ENCODE measurements at regions not wholly inside any gene's neighbourhood (a gene's known extent, or its start where the extent isn't known, plus 50 kb on each side); places are given as distances from the start of the nearest gene placed in this dataset.

DNA sequence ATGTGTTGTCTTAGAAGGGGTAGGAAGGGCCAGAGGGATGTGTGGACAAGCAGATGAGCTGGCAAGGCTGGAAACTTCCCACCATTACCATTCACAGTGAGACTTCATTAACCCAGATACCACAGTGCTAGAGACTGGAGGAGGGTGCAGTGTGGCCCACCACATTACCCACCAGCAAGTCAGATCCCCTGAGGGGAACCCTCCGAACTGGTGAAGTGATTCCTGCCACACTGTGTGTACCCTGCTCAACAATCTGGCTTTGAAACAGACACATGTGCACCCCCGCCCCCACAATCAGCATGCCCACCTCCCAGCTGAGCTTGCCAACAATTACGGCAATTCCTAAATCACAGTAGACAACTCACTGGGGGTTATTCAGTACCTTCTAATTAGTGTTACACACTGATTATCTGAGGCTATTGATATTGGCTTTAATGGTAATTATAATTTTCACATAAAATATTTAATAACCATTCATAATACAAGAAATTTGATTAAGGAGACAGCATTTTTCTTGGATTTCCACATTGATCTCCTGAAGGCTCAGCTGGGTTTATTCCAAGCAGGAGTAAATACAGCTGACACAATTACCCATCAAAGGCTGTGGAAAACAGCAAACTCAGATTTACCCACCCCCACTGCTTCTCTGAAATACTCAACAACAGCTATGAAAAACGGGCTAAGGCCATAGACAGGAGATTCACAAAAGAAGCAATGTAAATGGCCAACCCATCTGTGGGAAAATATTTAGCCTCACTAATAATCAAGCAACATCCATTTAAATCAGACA lies 169.3 kb upstream of the FSTL4 start:
- DNase-seq (ENCODE audit: low spot score in 2 of 2, unreplicated experiment in 2 of 2): no peak
- Mint-ChIP-seq H3K4me1 (peaks cover 3% of the 10 kb centered on the region), H3K9me3 (no peaks in the 10 kb centered on the region), H3K27ac (no peak overlapping the region), H3K36me3 (no peaks in the 10 kb centered on the region), H3K27me3 (ENCODE audit: low read depth) (peaks cover 6% of the 10 kb centered on the region), H3K4me3 (no peak overlapping the region)
- TF ChIP-seq, protein P1, sequence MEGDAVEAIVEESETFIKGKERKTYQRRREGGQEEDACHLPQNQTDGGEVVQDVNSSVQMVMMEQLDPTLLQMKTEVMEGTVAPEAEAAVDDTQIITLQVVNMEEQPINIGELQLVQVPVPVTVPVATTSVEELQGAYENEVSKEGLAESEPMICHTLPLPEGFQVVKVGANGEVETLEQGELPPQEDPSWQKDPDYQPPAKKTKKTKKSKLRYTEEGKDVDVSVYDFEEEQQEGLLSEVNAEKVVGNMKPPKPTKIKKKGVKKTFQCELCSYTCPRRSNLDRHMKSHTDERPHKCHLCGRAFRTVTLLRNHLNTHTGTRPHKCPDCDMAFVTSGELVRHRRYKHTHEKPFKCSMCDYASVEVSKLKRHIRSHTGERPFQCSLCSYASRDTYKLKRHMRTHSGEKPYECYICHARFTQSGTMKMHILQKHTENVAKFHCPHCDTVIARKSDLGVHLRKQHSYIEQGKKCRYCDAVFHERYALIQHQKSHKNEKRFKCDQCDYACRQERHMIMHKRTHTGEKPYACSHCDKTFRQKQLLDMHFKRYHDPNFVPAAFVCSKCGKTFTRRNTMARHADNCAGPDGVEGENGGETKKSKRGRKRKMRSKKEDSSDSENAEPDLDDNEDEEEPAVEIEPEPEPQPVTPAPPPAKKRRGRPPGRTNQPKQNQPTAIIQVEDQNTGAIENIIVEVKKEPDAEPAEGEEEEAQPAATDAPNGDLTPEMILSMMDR (IDR thresholded peaks at IDR 0.05; ENCODE audit: unreplicated experiment): no peak

DNA sequence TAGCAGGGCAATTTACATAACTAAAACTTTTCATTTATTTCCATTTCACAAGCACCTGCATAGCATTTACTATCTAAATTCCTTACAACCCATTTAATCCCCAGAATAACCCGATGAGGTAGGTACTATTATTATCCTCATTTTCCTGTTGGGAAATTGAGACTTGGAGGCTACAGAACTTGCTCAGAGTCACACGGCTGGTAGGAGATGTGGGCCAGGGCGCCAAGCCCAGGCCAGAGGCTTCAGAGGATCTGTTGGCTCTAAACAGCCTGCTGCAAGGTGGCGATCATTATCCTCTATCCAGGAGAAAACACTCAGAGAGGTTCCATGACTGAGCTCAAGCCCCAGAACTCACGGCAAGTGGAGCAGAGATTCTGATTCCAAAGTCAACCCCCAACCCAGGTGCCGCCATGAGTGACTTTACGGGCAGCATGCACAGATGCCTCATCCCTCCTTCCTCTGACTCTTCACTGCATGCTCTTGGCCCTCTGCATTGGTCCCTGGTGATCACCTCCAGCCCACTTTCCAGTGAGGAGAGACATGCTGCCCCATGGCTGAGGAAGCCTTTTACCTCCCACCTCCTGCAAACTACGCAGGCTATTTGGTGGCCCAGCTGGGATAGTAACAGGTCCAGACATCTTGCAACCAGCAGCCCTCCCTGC lies 168.4 kb upstream of the FSTL4 start:
- Mint-ChIP-seq H3K4me1 (peaks cover 3% of the 10 kb centered on the region), H3K27ac (no peak overlapping the region), H3K27me3 (ENCODE audit: low read depth) (peaks cover 6% of the 10 kb centered on the region), H3K9me3 (no peaks in the 10 kb centered on the region), H3K4me3 (no peak overlapping the region), H3K36me3 (no peaks in the 10 kb centered on the region)
- TF ChIP-seq, protein P1 (IDR thresholded peaks at IDR 0.05; ENCODE audit: unreplicated experiment): no peak
- no peak for DNase-seq (ENCODE audit: low spot score in 2 of 2, unreplicated experiment in 2 of 2)

DNA sequence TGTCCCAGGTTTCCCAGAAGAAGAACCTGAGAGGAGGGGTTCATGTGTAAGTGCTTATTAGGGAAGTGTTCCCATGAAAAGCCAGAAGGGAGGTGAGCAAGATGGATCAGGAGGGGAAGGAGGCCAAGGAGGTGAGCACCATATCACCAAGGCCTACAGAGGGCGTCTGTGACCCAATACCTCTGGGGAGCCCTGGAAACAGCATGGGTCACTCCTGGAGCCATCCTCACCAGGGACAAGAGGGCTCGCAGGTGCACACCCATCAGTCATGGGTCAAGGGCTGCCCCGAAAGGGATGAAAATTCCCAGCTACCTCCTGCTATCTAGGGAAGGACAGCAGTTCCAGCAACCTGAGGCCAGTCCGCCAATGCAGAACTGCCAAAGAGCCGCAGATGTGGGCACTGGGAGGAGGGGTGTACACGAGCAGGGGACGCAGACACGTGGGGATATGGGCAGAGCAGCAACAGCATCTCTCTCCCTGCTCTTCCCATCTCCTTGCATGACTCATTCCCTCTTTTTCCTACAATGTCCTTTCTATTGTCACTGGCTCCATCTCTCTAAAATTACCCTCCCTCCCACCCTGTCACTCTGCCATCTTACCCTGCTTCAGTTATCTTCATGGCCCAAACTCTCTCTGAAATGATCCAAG lies 167.6 kb upstream of the FSTL4 start:
- no peak for DNase-seq (ENCODE audit: low spot score in 2 of 2, unreplicated experiment in 2 of 2)
- Mint-ChIP-seq H3K36me3 (no peaks in the 10 kb centered on the region), H3K9me3 (no peaks in the 10 kb centered on the region), H3K27ac (no peak overlapping the region), H3K4me1 (peaks cover 3% of the 10 kb centered on the region), H3K27me3 (ENCODE audit: low read depth) (peaks cover 6% of the 10 kb centered on the region), H3K4me3 (no peak overlapping the region)
- TF ChIP-seq, protein P1 (IDR thresholded peaks at IDR 0.05; ENCODE audit: unreplicated experiment): no peak

DNA sequence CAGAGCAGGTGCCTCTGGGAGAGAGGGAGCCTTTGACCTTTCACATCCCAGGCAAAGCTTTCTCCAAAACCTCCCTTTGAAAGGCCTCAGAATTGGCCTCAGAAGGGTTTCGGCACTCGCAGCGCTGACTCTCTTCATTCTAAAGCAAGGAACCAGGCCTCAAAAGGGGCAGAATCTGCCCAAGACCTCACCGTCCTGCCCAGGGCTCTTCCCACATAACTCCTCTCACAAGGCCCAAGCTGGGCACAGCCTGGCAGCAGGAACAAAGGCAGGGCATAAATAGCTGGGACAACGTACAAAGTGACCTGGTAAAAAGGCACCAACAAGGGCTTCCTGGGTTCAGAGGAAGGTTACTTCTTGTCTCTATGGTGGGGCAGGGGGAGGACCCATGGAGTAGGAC lies 166.3 kb upstream of the FSTL4 start:
- DNase-seq (ENCODE audit: low spot score in 2 of 2, unreplicated experiment in 2 of 2): no peak
- TF ChIP-seq, protein P1 (IDR thresholded peaks at IDR 0.05; ENCODE audit: unreplicated experiment): no peak
- Mint-ChIP-seq H3K4me3 (no peak overlapping the region), H3K36me3 (no peaks in the 10 kb centered on the region), H3K27me3 (ENCODE audit: low read depth) (peaks cover 6% of the 10 kb centered on the region), H3K9me3 (no peaks in the 10 kb centered on the region), H3K4me1 (no peaks in the 10 kb centered on the region), H3K27ac (no peak overlapping the region)

DNA sequence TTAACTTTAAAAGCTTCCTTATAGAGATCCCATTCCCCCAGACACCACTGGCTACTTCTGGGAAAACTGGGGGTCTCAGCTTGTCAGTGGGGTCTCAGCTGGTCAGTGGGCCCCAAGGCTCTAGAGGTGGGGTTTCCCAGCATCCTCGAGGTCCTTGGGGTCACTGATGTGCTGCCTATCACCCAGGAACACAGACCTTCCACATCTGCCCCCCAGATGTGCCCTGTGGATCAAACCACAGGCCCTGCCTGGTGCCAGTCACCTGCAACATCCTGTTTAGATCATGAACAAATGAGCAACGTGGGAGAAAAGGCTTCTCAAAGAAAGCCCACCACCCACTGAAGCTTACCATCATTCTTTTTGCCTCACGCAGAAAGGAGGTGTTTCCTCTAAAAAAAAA lies 165.6 kb upstream of the FSTL4 start:
- TF ChIP-seq, protein P1 (IDR thresholded peaks at IDR 0.05; ENCODE audit: unreplicated experiment): no peak
- no peaks in the 10 kb centered on the region for H3K36me3 Mint-ChIP-seq
- H3K4me1 Mint-ChIP-seq: no peaks in the 10 kb centered on the region
- H3K27me3 Mint-ChIP-seq (ENCODE audit: low read depth): peaks cover 6% of the 10 kb centered on the region
- H3K9me3 Mint-ChIP-seq: no peaks in the 10 kb centered on the region
- H3K4me3 Mint-ChIP-seq: no peak overlapping the region
- H3K27ac Mint-ChIP-seq: no peak overlapping the region
- DNase-seq (ENCODE audit: low spot score in 2 of 2, unreplicated experiment in 2 of 2): no peak

All from mesothelial cell of epicardium (in vitro differentiated cells).